IPS DF 4.7 (cell line): ENCODE measurements at regions not wholly inside any gene's neighbourhood (a gene's known extent, or its start where the extent isn't known, plus 50 kb on each side); places are given as distances from the start of the nearest gene placed in this dataset.

Experiments used
- DNase-seq: peaks from one replicate; pipeline ENCODE4 v3.0.0-alpha.2; 2013; ENCODE audit warnings: low spot score; ENCODE audit errors: extremely low read depth

- DNase-seq = no peak
Observed at GRCh38 chr10:123553810-123554430, 112.2 kb upstream of the GPR26 start.

GRCh38 chr10:123554656-123555055 is 111.5 kb upstream of the GPR26 start:
- DNase-seq = no peak

GRCh38 chr10:123555616-123556015 is 110.5 kb upstream of the GPR26 start:
- no peak for DNase-seq

- DNase-seq = no peak
Observed at GRCh38 chr10:123556049-123556448, 110.1 kb upstream of the GPR26 start.

- DNase-seq = no peak
Observed at GRCh38 chr10:123556736-123557135, 109.4 kb upstream of the GPR26 start.

- DNase-seq = no peak
Observed at GRCh38 chr10:123557366-123558108, 108.6 kb upstream of the GPR26 start.

GRCh38 chr10:123558651-123559050 is 107.5 kb upstream of the GPR26 start:
- DNase-seq = no peak

- peak; percentile 53 for DNase-seq
Observed at GRCh38 chr10:123559066-123559822, 106.9 kb upstream of the GPR26 start.

GRCh38 chr10:123559823-123560092 is 106.4 kb upstream of the GPR26 start:
- DNase-seq = no peak

GRCh38 chr10:123560301-123561140 is 105.6 kb upstream of the GPR26 start:
- no peak for DNase-seq

GRCh38 chr10:123561141-123561440 is 105.1 kb upstream of the GPR26 start:
- no peak for DNase-seq

GRCh38 chr10:123562387-123562786 is 103.8 kb upstream of the GPR26 start:
- no peak for DNase-seq

GRCh38 chr10:123562811-123563580 is 103.2 kb upstream of the GPR26 start:
- no peak for DNase-seq

- DNase-seq = no peak
Observed at GRCh38 chr10:123563581-123563855, 102.6 kb upstream of the GPR26 start.

GRCh38 chr10:123563994-123564393 is 102.2 kb upstream of the GPR26 start:
- no peak for DNase-seq

GRCh38 chr10:123564631-123565030 is 101.5 kb upstream of the GPR26 start:
- DNase-seq = no peak

- no peak for DNase-seq
Observed at GRCh38 chr10:123565691-123566660, 100.2 kb upstream of the GPR26 start.

GRCh38 chr10:123567984-123568739 is 98.0 kb upstream of the GPR26 start:
- no peak for DNase-seq

GRCh38 chr10:123568751-123569150 is 97.4 kb upstream of the GPR26 start:
- no peak for DNase-seq
